A549 (cell line): ENCODE measurements at regions not wholly inside any gene's neighbourhood (a gene's known extent, or its start where the extent isn't known, plus 50 kb on each side); places are given as distances from the start of the nearest gene placed in this dataset.

Experiments
- ATAC-seq, 2 experiments: fragments of 200-7000 bp in 1 of 2; fragments of >200 bp in 1 of 2; cut with Nextera tagmentation in 1 of 2; cut with Tn5 transposase in 1 of 2; 3 replicates each; pipeline versions ENCODE4 v1.8.0 to v1.9.1; 2018 to 2020; ENCODE audit warnings: mild to moderate bottlenecking in 1 of 2, moderate library complexity in 1 of 2
- CTCF ChIA-PET: fragments of 300-600 bp; sonication (Branson Sonifier 250); formaldehyde crosslinking; extraction: SDS; loops from one replicate; lab custom pipeline; 2021; ENCODE audit warnings: antibody characterized with exemption, inconsistent platforms; lab: Yijun Ruan, JAX
- POLR2A ChIA-PET: fragments of 350-600 bp; formaldehyde crosslinking; extraction: SDS; loops from one replicate; lab custom pipeline; 2021; ENCODE audit warnings: antibody characterized with exemption, inconsistent platforms; lab: Yijun Ruan, JAX
- DNase-seq, 2 experiments: peaks; one replicate each; pipeline versions ENCODE4 v3.0.0 to v3.0.0-alpha.2; 2011 to 2016; ENCODE audit warnings: low read depth in 1 of 2, low spot score in 1 of 2
- FAIRE-seq: peaks from 2 replicates; lab custom pipeline; 2011; peaks lifted over from hg19 to GRCh38; lab: Jason Lieb, UNC
- H3K27ac ChIP-seq, 2 experiments: fragments of >200 bp; sonication (Bioruptor Twin); formaldehyde crosslinking; 3 replicates each; pipeline ENCODE4 v1.5.1; 2016 to 2017
- H3K4me1 ChIP-seq: fragments of >200 bp; sonication (Bioruptor Twin); formaldehyde crosslinking; 3 replicates; pipeline ENCODE4 v1.6.1; 2016
- H3K4me2 ChIP-seq: fragments of >200 bp; sonication (Bioruptor Twin); formaldehyde crosslinking; 3 replicates; pipeline ENCODE4 v1.6.1; 2016
- H3K4me3 ChIP-seq: fragments of >200 bp; sonication (Bioruptor Twin); formaldehyde crosslinking; 3 replicates; pipeline ENCODE4 v1.5.1; 2016
- H3K9me3 ChIP-seq: fragments of >200 bp; sonication (Bioruptor Twin); formaldehyde crosslinking; 3 replicates; pipeline ENCODE4 v1.6.1; 2016
- BHLHE40 ChIP-seq: IDR thresholded peaks from 2 replicates; pipeline ENCODE4 v1.6.1; 2012; ENCODE audit warnings: low read depth, low read length, inconsistent platforms
- CBX2 ChIP-seq: fragments of 200-600 bp; sonication (generic); IDR thresholded peaks from 2 replicates; pipeline ENCODE4 v1.6.1; 2016; ENCODE audit warnings: low read depth, mild to moderate bottlenecking, borderline replicate concordance
- CHD4 ChIP-seq: fragments of 200-600 bp; sonication (generic); IDR thresholded peaks from 2 replicates; pipeline ENCODE4 v1.6.1; 2016; ENCODE audit warnings: antibody characterized with exemption, mild to moderate bottlenecking, borderline replicate concordance
- ELK1 ChIP-seq: fragments of 150-350 bp; IDR thresholded peaks from 2 replicates; pipeline ENCODE4 v1.6.1; 2014; ENCODE audit warnings: low read depth, mild to moderate bottlenecking, low read length
- EP300 ChIP-seq, 2 experiments: fragments of >200 bp; sonication (Bioruptor Twin); formaldehyde crosslinking; IDR thresholded peaks; 2 replicates in 1 of 2; 3 replicates in 1 of 2; pipeline ENCODE4 v1.6.1; 2016 to 2017
- ESRRA ChIP-seq: fragments of 150-350 bp; IDR thresholded peaks from 2 replicates; pipeline ENCODE4 v1.6.1; 2014; ENCODE audit warnings: mild to moderate bottlenecking, low read length, borderline replicate concordance
- FOSL2 ChIP-seq, 2 experiments: fragments of 450-650 bp in 1 of 2; fragments of >200 bp in 1 of 2; sonication (Bioruptor Twin) in 1 of 2; formaldehyde crosslinking; IDR thresholded peaks; 2 replicates each; pipeline versions ENCODE4 v1.5.0 to v1.6.1; 2016 to 2020; ENCODE audit warnings: mild to moderate bottlenecking in 1 of 2, moderate library complexity in 1 of 2
- FOXS1 ChIP-seq: fragments of 250-450 bp; sonication (Bioruptor Pico); IDR thresholded peaks from 2 replicates; pipeline ENCODE4 v1.5.0; 2020; ENCODE audit warnings: mild to moderate bottlenecking, moderate library complexity
- GATA3 ChIP-seq: IDR thresholded peaks from 2 replicates; pipeline ENCODE4 v1.6.1; 2012; ENCODE audit warnings: borderline replicate concordance
- HMGXB4 ChIP-seq: fragments of 250-450 bp; sonication (Bioruptor Pico); IDR thresholded peaks from 2 replicates; pipeline ENCODE4 v1.5.0; 2021; ENCODE audit warnings: mild to moderate bottlenecking, moderate library complexity, borderline replicate concordance
- HOXA7 ChIP-seq: fragments of 250-450 bp; sonication (Bioruptor Pico); IDR thresholded peaks from 2 replicates; pipeline ENCODE4 v1.5.0; 2020; ENCODE audit warnings: mild to moderate bottlenecking, moderate library complexity
- HOXB5 ChIP-seq: fragments of 250-450 bp; sonication (Bioruptor Pico); IDR thresholded peaks from 2 replicates; pipeline ENCODE4 v1.5.0; 2020; ENCODE audit warnings: mild to moderate bottlenecking, moderate library complexity
- JUN ChIP-seq, 2 experiments: fragments of >200 bp; sonication (Bioruptor Twin); formaldehyde crosslinking; IDR thresholded peaks; 2 replicates in 1 of 2; 3 replicates in 1 of 2; pipeline ENCODE4 v1.6.1; 2016 to 2017
- JUNB ChIP-seq: fragments of >200 bp; sonication (Bioruptor Twin); formaldehyde crosslinking; IDR thresholded peaks from 2 replicates; pipeline ENCODE4 v1.6.1; 2016
- MAX ChIP-seq: IDR thresholded peaks from 2 replicates; pipeline ENCODE4 v1.6.1; 2012
- MYC ChIP-seq: IDR thresholded peaks from 2 replicates; pipeline ENCODE4 v1.6.1; 2012; ENCODE audit warnings: mild to moderate bottlenecking, inconsistent platforms, low read length, improper control_type of control experiment, borderline replicate concordance
- NFE2L2 ChIP-seq: fragments of 150-350 bp; conservative IDR thresholded peaks from 2 replicates; pipeline ENCODE4 v1.6.1; 2014; ENCODE audit warnings: low read length
- PHF8 ChIP-seq: fragments of 200-600 bp; sonication (generic); IDR thresholded peaks from 2 replicates; pipeline ENCODE4 v1.6.1; 2016; ENCODE audit warnings: low read depth, mild to moderate bottlenecking, antibody characterized with exemption, moderate library complexity, borderline replicate concordance
- POLR2A ChIP-seq: IDR thresholded peaks from 2 replicates; pipeline ENCODE4 v1.6.1; 2012; ENCODE audit warnings: mild to moderate bottlenecking, low read length
- RAD21 ChIP-seq, 2 experiments: fragments of >200 bp in 1 of 2; sonication (Bioruptor Twin) in 1 of 2; formaldehyde crosslinking in 1 of 2; IDR thresholded peaks in 1 of 2; conservative IDR thresholded peaks in 1 of 2; 2 replicates in 1 of 2; 3 replicates in 1 of 2; pipeline ENCODE4 v1.6.1; 2012 to 2018; ENCODE audit warnings: inconsistent platforms in 1 of 2
- RARB ChIP-seq: fragments of 250-450 bp; sonication (Bioruptor Pico); IDR thresholded peaks from 2 replicates; pipeline ENCODE4 v1.8.0; 2021; ENCODE audit warnings: mild to moderate bottlenecking, moderate library complexity
- RCOR1 ChIP-seq: fragments of 150-350 bp; IDR thresholded peaks from 2 replicates; pipeline ENCODE4 v1.6.1; 2014; ENCODE audit warnings: antibody characterized with exemption, low read length, low read depth
- RNF2 ChIP-seq: fragments of 200-600 bp; sonication (generic); IDR thresholded peaks from 2 replicates; pipeline ENCODE4 v1.6.1; 2016; ENCODE audit warnings: low read depth, mild to moderate bottlenecking, antibody characterized with exemption, moderate library complexity, borderline replicate concordance
- SMC3 ChIP-seq: fragments of >200 bp; sonication (Bioruptor Twin); formaldehyde crosslinking; IDR thresholded peaks from 3 replicates; pipeline ENCODE4 v1.6.1; 2018; ENCODE audit warnings: inconsistent platforms
- USF2 ChIP-seq: fragments of 450-650 bp; IDR thresholded peaks from 2 replicates; pipeline ENCODE4 v1.6.1; 2014; ENCODE audit warnings: antibody characterized with exemption
- ZC3H11A ChIP-seq: fragments of 450-650 bp; IDR thresholded peaks from 2 replicates; pipeline ENCODE4 v1.6.1; 2014; ENCODE audit warnings: antibody characterized with exemption, mild to moderate bottlenecking
- ZNF302 ChIP-seq: fragments of 250-450 bp; sonication (Bioruptor Pico); IDR thresholded peaks from 2 replicates; pipeline ENCODE4 v1.9.0; 2021; ENCODE audit warnings: inconsistent platforms, mild to moderate bottlenecking, moderate library complexity
- WGBS: methylation state at CpG from one replicate; pipeline ENCODE4 v1.1.6; 2017; ENCODE audit errors: missing lambda C conversion rate; 5-methylcytosine and 5-hydroxymethylcytosine counted together

GRCh38 chr10:21289271-21289670 is 236.2 kb downstream of the SKIDA1 start (continued):
- TF ChIP-seq ESRRA = no peak
- no peak for TF ChIP-seq POLR2A
- no peak for TF ChIP-seq CHD4

GRCh38 chr10:21285742-21286331 is 239.6 kb downstream of the SKIDA1 start:
- peak overlapping the region; percentile 49 for H3K4me2 ChIP-seq
- 29% methylated on average over 4 of the region's 4 CpGs for WGBS
- ATAC-seq = peak; percentile 71 to 88
- H3K27ac ChIP-seq = peak overlapping the region; percentile 71 to 85
- DNase-seq = peak in 1 of 2 experiments; percentile 74
- H3K9me3 ChIP-seq = no peaks in the 10 kb centered on the region
- ChIA-PET CTCF (interaction anchor here (0.8 to 2.2 kb wide), 2 partner anchors 210 to 422 kb away, joined by 3 to 6 read pairs; no protein-coding TSS in a partner anchor), POLR2A (interaction anchor here (0.8 kb wide), 1 partner anchor 211 kb away, joined by 4 read pairs; no protein-coding TSS in a partner anchor)
- TF ChIP-seq JUN (IDR thresholded peaks at IDR 0.05) (peak; percentile 61 to 71; a peak in 4 of 5 replicates), FOSL2 (IDR thresholded peaks at IDR 0.05) (peak; percentile 92), FOSL2 (CRISPR knock-in tag; IDR thresholded peaks at IDR 0.05) (peak; percentile 90), MYC (no peak), RAD21 (conservative IDR thresholded peaks at IDR 0.05 in 1 of 2, IDR thresholded peaks at IDR 0.05 in 1 of 2) (peak in 1 of 2 experiments; percentile 19; a peak in 1 of 5 replicates), GATA3 (peak; percentile 78), MAX (peak; percentile 61), JUNB (peak; percentile 83), ZC3H11A (no peak), HOXB5 (CRISPR knock-in tag) (peak; percentile 74), EP300 (IDR thresholded peaks at IDR 0.05) (peak; percentile 63 to 73; a peak in 3 of 5 replicates)
- H3K4me1 ChIP-seq = peaks cover 69% of the 10 kb centered on the region
- H3K4me3 ChIP-seq = no peak overlapping the region
- FAIRE-seq = peak; percentile 18

GRCh38 chr10:21285207-21285606 is 240.3 kb downstream of the SKIDA1 start:
- 73% methylated on average over 4 of the region's 4 CpGs for WGBS
- CTCF ChIA-PET = interaction anchor here (0.8 kb wide), 1 partner anchor 422 kb away, joined by 3 read pairs; no protein-coding TSS in a partner anchor
- no peak for FAIRE-seq
- Histone ChIP-seq H3K9me3 (no peaks in the 10 kb centered on the region), H3K27ac (peak overlapping the region; percentile 71 to 85), H3K4me1 (peaks cover 69% of the 10 kb centered on the region), H3K4me2 (peak overlapping the region; percentile 49), H3K4me3 (no peak overlapping the region)
- DNase-seq = no peak
- ATAC-seq = peak in 1 of 2 experiments; percentile 7; a peak in 1 of 6 replicates
- TF ChIP-seq SMC3 (no peak), ELK1 (no peak), BHLHE40 (no peak), RCOR1 (no peak), USF2 (no peak), CBX2 (no peak), ZNF302 (no peak), RNF2 (no peak), FOXS1 (CRISPR knock-in tag) (no peak), RAD21 (conservative IDR thresholded peaks at IDR 0.05 in 1 of 2, IDR thresholded peaks at IDR 0.05 in 1 of 2) (no peak), PHF8 (no peak), RARB (CRISPR knock-in tag) (no peak), MAX (no peak), NFE2L2 (no peak), HMGXB4 (CRISPR knock-in tag) (no peak), HOXA7 (CRISPR knock-in tag) (no peak)
- POLR2A ChIA-PET = interaction anchor here (0.8 kb wide), 1 partner anchor 212 kb away, joined by 4 read pairs; no protein-coding TSS in a partner anchor
